Activated CD8-positive, alpha-beta memory T cell treated with anti-CD3 and anti-CD28 coated beads for 4 hours (primary cell): ENCODE measurements at regions not wholly inside any gene's neighbourhood (a gene's known extent, or its start where the extent isn't known, plus 50 kb on each side); places are given as distances from the start of the nearest gene placed in this dataset.
A peak's percentile ranks its signal among the peaks of the same experiment; 100 is the strongest.

Experiments
- DNase-seq, 2 donors: peaks; one replicate each; pipeline ENCODE4 v3.0.0-alpha.2; 2020; ENCODE audit warnings: low read depth in 2 of 2

- no peak for DNase-seq
Observed at GRCh38 chr6:14834851-14835530, 410.9 kb upstream of the JARID2 start.

- DNase-seq, result no peak
Observed at GRCh38 chr6:14837435-14837834, 408.4 kb upstream of the JARID2 start.

- DNase-seq, result no peak
Observed at GRCh38 chr6:14838133-14838583, 407.7 kb upstream of the JARID2 start.

GRCh38 chr6:14841901-14842421 lies 403.9 kb upstream of the JARID2 start:
- DNase-seq, result no peak

- no peak for DNase-seq
Observed at GRCh38 chr6:14844411-14844810, 401.5 kb upstream of the JARID2 start.

GRCh38 chr6:14848019-14848418 lies 397.9 kb upstream of the JARID2 start:
- no peak for DNase-seq

- no peak for DNase-seq
Observed at GRCh38 chr6:14849185-14849584, 396.7 kb upstream of the JARID2 start.

- no peak for DNase-seq
Observed at GRCh38 chr6:14851281-14851680, 394.6 kb upstream of the JARID2 start.

GRCh38 chr6:14852375-14852774 lies 393.5 kb upstream of the JARID2 start:
- DNase-seq, result no peak

GRCh38 chr6:14856177-14856576 lies 389.7 kb upstream of the JARID2 start:
- DNase-seq, result no peak

GRCh38 chr6:14857001-14857400 lies 388.9 kb upstream of the JARID2 start:
- no peak for DNase-seq

- peak; percentile 86 for DNase-seq
Observed at GRCh38 chr6:14857501-14857900, 388.4 kb upstream of the JARID2 start.

- no peak for DNase-seq
Observed at GRCh38 chr6:14858808-14859207, 387.1 kb upstream of the JARID2 start.

- no peak for DNase-seq
Observed at GRCh38 chr6:14860774-14861173, 385.1 kb upstream of the JARID2 start.

- DNase-seq, result no peak
Observed at GRCh38 chr6:14861491-14861943, 384.4 kb upstream of the JARID2 start.

GRCh38 chr6:14862845-14863244 lies 383.0 kb upstream of the JARID2 start:
- DNase-seq, result no peak

- no peak for DNase-seq
Observed at GRCh38 chr6:14863902-14864850, 381.7 kb upstream of the JARID2 start.

GRCh38 chr6:14865531-14866100 lies 380.3 kb upstream of the JARID2 start:
- no peak for DNase-seq

- DNase-seq, result no peak
Observed at GRCh38 chr6:14867802-14868201, 378.1 kb upstream of the JARID2 start.

- DNase-seq, result no peak
Observed at GRCh38 chr6:14871221-14871620, 374.6 kb upstream of the JARID2 start.

GRCh38 chr6:14873101-14873500 lies 372.8 kb upstream of the JARID2 start:
- DNase-seq, result no peak

GRCh38 chr6:14873781-14874441 lies 372.0 kb upstream of the JARID2 start:
- no peak for DNase-seq
